ENCODE measurements at regions not wholly inside any gene's neighbourhood (a gene's known extent, or its start where the extent isn't known, plus 50 kb on each side); places are given as distances from the start of the nearest gene placed in this dataset.

- TF ChIP-seq USF1 (IDR thresholded peaks at IDR 0.05; ENCODE audit: borderline replicate concordance, low read depth) (no peak), CTCF (IDR thresholded peaks at IDR 0.05) (no peak), FOXM1 (IDR thresholded peaks at IDR 0.05; ENCODE audit: low read depth) (no peak), TEAD4 (IDR thresholded peaks at IDR 0.05; ENCODE audit: borderline replicate concordance, insufficient read depth) (no peak), JUND (IDR thresholded peaks at IDR 0.05) (no peak)
- TF ChIP-seq, protein P1, sequence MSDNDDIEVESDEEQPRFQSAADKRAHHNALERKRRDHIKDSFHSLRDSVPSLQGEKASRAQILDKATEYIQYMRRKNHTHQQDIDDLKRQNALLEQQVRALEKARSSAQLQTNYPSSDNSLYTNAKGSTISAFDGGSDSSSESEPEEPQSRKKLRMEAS (IDR thresholded peaks at IDR 0.05; ENCODE audit: low read depth): no peak
Observed at GRCh38 chr3:159157275-159157674, 355.4 kb downstream of the MFSD1 start (continued).

DNA sequence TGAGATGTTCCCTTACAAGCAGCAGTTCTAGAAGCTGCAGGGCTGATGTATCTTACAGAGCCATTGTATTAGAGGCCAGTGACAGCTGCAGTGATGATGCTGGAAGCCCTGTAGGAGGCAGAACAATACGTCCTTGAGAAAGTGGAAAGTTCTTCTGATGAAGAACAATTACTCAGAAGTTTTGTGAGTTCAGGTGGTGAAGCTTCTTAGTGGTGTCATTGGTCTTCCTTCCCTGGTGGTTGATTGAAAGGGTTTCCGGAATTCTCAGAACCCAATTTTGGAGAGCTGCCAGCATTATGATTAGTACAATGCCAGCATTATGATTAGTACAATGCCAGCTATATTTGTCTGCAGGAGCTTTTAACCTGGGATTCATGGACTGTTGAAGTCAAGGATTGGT, 356.4 kb downstream of the MFSD1 start:
- Histone ChIP-seq H3K27ac (ENCODE audit: low read depth in 2 of 2, low read length in 1 of 2) (no peak overlapping the region), H3K4me2 (no peak overlapping the region), H3K4me3 (ENCODE audit: low read depth in 2 of 2, low read length in 1 of 2) (no peak overlapping the region), H3K4me1 (ENCODE audit: control insufficient read depth in 1 of 2, insufficient read depth in 2 of 2, low read depth in 1 of 2, low read length in 1 of 2) (no peaks in the 10 kb centered on the region), H2AFZ (ENCODE audit: low read depth) (no peak overlapping the region), H4K20me1 (ENCODE audit: insufficient read depth) (no peaks in the 10 kb centered on the region), H3K9ac (no peak overlapping the region), H3K79me2 (ENCODE audit: insufficient read depth) (no peaks in the 10 kb centered on the region), H3K9me2 (no peaks in the 10 kb centered on the region), H3F3A (replicated peaks; ENCODE audit: insufficient read depth) (no peaks in the 10 kb centered on the region), H3K9me3 (no peaks in the 10 kb centered on the region), H3K36me3 (replicated peaks in 1 of 2; ENCODE audit: control insufficient read depth in 1 of 2, insufficient read depth in 2 of 2, low read length in 1 of 2) (no peaks in the 10 kb centered on the region), H3K27me3 (ENCODE audit: insufficient read depth) (no peaks in the 10 kb centered on the region)
- DNase-seq: no peak
- 61% methylated on average over 2 of the region's 2 CpGs for WGBS (ENCODE audit: low lambda C conversion rate)
- TF ChIP-seq CTCF (IDR thresholded peaks at IDR 0.05): peak; percentile 26
- no peak for TF ChIP-seq MXI1 (IDR thresholded peaks at IDR 0.05; ENCODE audit: low read depth, low read length)
- no peak for TF ChIP-seq EZH2phosphoT487 (IDR thresholded peaks at IDR 0.05; ENCODE audit: borderline replicate concordance, low read depth)
- peak; percentile 20; the same call in 1 of the 2 replicates for TF ChIP-seq TCF12 (IDR thresholded peaks at IDR 0.05)
- no peak for TF ChIP-seq RXRA (IDR thresholded peaks at IDR 0.05; ENCODE audit: borderline replicate concordance, low read depth)
- TF ChIP-seq YY1 (IDR thresholded peaks at IDR 0.05; ENCODE audit: low read depth): no peak
- TF ChIP-seq PBX3 (IDR thresholded peaks at IDR 0.05): no peak
- no peak for TF ChIP-seq TAF1 (IDR thresholded peaks at IDR 0.05; ENCODE audit: borderline replicate concordance, low read depth, low read length)
- no peak for TF ChIP-seq JUND (IDR thresholded peaks at IDR 0.05)
- TF ChIP-seq NFIC (IDR thresholded peaks at IDR 0.05; ENCODE audit: borderline replicate concordance): peak; percentile 20; the same call in 1 of the 2 replicates
- no peak for TF ChIP-seq USF1 (IDR thresholded peaks at IDR 0.05; ENCODE audit: borderline replicate concordance, low read depth)
- ChIA-PET CTCF (interaction anchor here (0.6 to 1.4 kb wide), 3 partner anchors 8 to 49 kb away, joined by 3 to 4 read pairs (median 3); no protein-coding TSS in a partner anchor), POLR2A (no interaction called here)
